HG02798 (cell line): ENCODE measurements at regions not wholly inside any gene's neighbourhood (a gene's known extent, or its start where the extent isn't known, plus 50 kb on each side); places are given as distances from the start of the nearest gene placed in this dataset.

Experiments
- ATAC-seq: cut with Tn5 transposase; IDR thresholded peaks from one replicate; pipeline ENCODE4 v1.9.1; 2021; ENCODE audit warnings: mild to moderate bottlenecking; ENCODE audit not compliant: unreplicated experiment, poor library complexity

GRCh38 chr13:55361141-55361540, 1779.6 kb upstream of the PRR20A start:
- no peak for ATAC-seq

- ATAC-seq: no peak
Measured at GRCh38 chr13:55366676-55367075, 1774.0 kb upstream of the PRR20A start.

- ATAC-seq: no peak
Measured at GRCh38 chr13:55394470-55394869, 1746.2 kb upstream of the PRR20A start.

GRCh38 chr13:55402870-55403269, 1737.8 kb upstream of the PRR20A start:
- ATAC-seq: no peak

GRCh38 chr13:55403887-55404487, 1736.7 kb upstream of the PRR20A start:
- no peak for ATAC-seq

GRCh38 chr13:55410398-55411330, 1730.1 kb upstream of the PRR20A start:
- no peak for ATAC-seq

GRCh38 chr13:55418095-55418494, 1722.6 kb upstream of the PRR20A start:
- no peak for ATAC-seq

GRCh38 chr13:55432814-55433213, 1707.9 kb upstream of the PRR20A start:
- ATAC-seq: no peak

GRCh38 chr13:55437162-55437561, 1703.6 kb upstream of the PRR20A start:
- ATAC-seq: no peak

- ATAC-seq: no peak
Measured at GRCh38 chr13:55439450-55439849, 1701.3 kb upstream of the PRR20A start.

GRCh38 chr13:55440465-55441085, 1700.1 kb upstream of the PRR20A start:
- ATAC-seq: no peak

GRCh38 chr13:55464222-55464621, 1676.5 kb upstream of the PRR20A start:
- no peak for ATAC-seq

- no peak for ATAC-seq
Measured at GRCh38 chr13:55467476-55467875, 1673.2 kb upstream of the PRR20A start.

GRCh38 chr13:55483626-55484158, 1657.0 kb upstream of the PRR20A start:
- ATAC-seq: no peak

- ATAC-seq: no peak
Measured at GRCh38 chr13:55493297-55493696, 1647.4 kb upstream of the PRR20A start.

GRCh38 chr13:55497486-55497885, 1643.2 kb upstream of the PRR20A start:
- ATAC-seq: no peak

GRCh38 chr13:55500694-55501093, 1640.0 kb upstream of the PRR20A start:
- no peak for ATAC-seq

GRCh38 chr13:55516610-55517009, 1624.1 kb upstream of the PRR20A start:
- no peak for ATAC-seq

GRCh38 chr13:55517312-55517711, 1623.4 kb upstream of the PRR20A start:
- ATAC-seq: no peak

- ATAC-seq: no peak
Measured at GRCh38 chr13:55528434-55528833, 1612.3 kb upstream of the PRR20A start.

- no peak for ATAC-seq
Measured at GRCh38 chr13:55534306-55534705, 1606.4 kb upstream of the PRR20A start.
